ENCODE measurements at regions not wholly inside any gene's neighbourhood (a gene's known extent, or its start where the extent isn't known, plus 50 kb on each side); places are given as distances from the start of the nearest gene placed in this dataset.

GRCh38 chr6:128641703-128642102, 121.3 kb upstream of the PTPRK start:
- TF ChIP-seq ZNF8 (CRISPR knock-in tag; IDR thresholded peaks at IDR 0.05) (no peak), ZC3H10 (CRISPR knock-in tag; IDR thresholded peaks at IDR 0.05) (no peak), ESRRG (CRISPR knock-in tag; IDR thresholded peaks at IDR 0.05) (no peak), PPARA (CRISPR knock-in tag; IDR thresholded peaks at IDR 0.05; ENCODE audit: borderline replicate concordance) (no peak), TSHZ2 (CRISPR knock-in tag; IDR thresholded peaks at IDR 0.05) (no peak), CSDC2 (CRISPR knock-in tag; IDR thresholded peaks at IDR 0.05) (no peak), PATZ1 (CRISPR knock-in tag; IDR thresholded peaks at IDR 0.05; ENCODE audit: borderline replicate concordance) (no peak), ZFP3 (CRISPR knock-in tag; IDR thresholded peaks at IDR 0.05) (no peak)
- no peak for ATAC-seq

- no peak for TF ChIP-seq ZFP3 (CRISPR knock-in tag; IDR thresholded peaks at IDR 0.05)
- no peak for TF ChIP-seq CSRNP3 (CRISPR knock-in tag; IDR thresholded peaks at IDR 0.05)
- no peak for TF ChIP-seq PPARA (CRISPR knock-in tag; IDR thresholded peaks at IDR 0.05; ENCODE audit: borderline replicate concordance)
- no peak for TF ChIP-seq PATZ1 (CRISPR knock-in tag; IDR thresholded peaks at IDR 0.05; ENCODE audit: borderline replicate concordance)
- no peak for TF ChIP-seq TSHZ2 (CRISPR knock-in tag; IDR thresholded peaks at IDR 0.05)
- no peak for TF ChIP-seq CSDC2 (CRISPR knock-in tag; IDR thresholded peaks at IDR 0.05)
- TF ChIP-seq ZFP30 (CRISPR knock-in tag; IDR thresholded peaks at IDR 0.05) = no peak
- no peak for TF ChIP-seq ARNTL (CRISPR knock-in tag; IDR thresholded peaks at IDR 0.05; ENCODE audit: borderline replicate concordance, low read depth)
- TF ChIP-seq ZNF565 (CRISPR knock-in tag; conservative IDR thresholded peaks at IDR 0.05; ENCODE audit: low read depth) = no peak
- no peak for TF ChIP-seq RARB (CRISPR knock-in tag; IDR thresholded peaks at IDR 0.05)
- TF ChIP-seq ISL1 (CRISPR knock-in tag; IDR thresholded peaks at IDR 0.05) = no peak
- no peak for TF ChIP-seq ZNF8 (CRISPR knock-in tag; IDR thresholded peaks at IDR 0.05)
- TF ChIP-seq ESRRG (CRISPR knock-in tag; IDR thresholded peaks at IDR 0.05) = no peak
- TF ChIP-seq TOX (CRISPR knock-in tag; IDR thresholded peaks at IDR 0.05; ENCODE audit: borderline replicate concordance) = no peak
- no peak for TF ChIP-seq POU6F1 (CRISPR knock-in tag; IDR thresholded peaks at IDR 0.05; ENCODE audit: borderline replicate concordance, low read depth)
- TF ChIP-seq OSR1 (CRISPR knock-in tag; IDR thresholded peaks at IDR 0.05) = no peak
- no peak for ATAC-seq
Measured at GRCh38 chr6:128638817-128639216, 118.4 kb upstream of the PTPRK start.

Measured in SK-N-SH treated with all-trans-retinoic acid at 6 μM for 48 hours (cell line).